ENCODE measurements at regions not wholly inside any gene's neighbourhood (a gene's known extent, or its start where the extent isn't known, plus 50 kb on each side); places are given as distances from the start of the nearest gene placed in this dataset.

DNA sequence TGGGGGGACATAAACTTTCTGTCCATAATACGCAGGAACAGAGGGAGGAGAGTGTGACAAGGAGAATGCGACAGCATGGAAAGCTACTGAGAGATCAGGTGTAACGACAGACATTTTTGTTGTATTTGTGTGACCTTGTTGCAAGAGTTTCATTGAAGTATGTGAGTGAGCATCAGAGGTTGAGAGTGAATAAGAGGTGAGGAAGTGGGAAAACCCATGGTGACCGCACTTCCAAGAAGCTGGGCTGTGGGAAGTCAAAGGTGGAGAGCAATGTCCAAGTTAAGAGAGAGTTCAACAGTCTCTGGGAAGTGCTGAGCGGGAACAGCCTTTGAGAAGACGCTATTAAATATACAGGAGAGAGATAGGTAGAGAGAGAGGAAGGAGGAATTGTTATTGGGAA, 76.4 kb upstream of the PGRMC2 start:
- TF ChIP-seq, protein P1, sequence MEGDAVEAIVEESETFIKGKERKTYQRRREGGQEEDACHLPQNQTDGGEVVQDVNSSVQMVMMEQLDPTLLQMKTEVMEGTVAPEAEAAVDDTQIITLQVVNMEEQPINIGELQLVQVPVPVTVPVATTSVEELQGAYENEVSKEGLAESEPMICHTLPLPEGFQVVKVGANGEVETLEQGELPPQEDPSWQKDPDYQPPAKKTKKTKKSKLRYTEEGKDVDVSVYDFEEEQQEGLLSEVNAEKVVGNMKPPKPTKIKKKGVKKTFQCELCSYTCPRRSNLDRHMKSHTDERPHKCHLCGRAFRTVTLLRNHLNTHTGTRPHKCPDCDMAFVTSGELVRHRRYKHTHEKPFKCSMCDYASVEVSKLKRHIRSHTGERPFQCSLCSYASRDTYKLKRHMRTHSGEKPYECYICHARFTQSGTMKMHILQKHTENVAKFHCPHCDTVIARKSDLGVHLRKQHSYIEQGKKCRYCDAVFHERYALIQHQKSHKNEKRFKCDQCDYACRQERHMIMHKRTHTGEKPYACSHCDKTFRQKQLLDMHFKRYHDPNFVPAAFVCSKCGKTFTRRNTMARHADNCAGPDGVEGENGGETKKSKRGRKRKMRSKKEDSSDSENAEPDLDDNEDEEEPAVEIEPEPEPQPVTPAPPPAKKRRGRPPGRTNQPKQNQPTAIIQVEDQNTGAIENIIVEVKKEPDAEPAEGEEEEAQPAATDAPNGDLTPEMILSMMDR (IDR thresholded peaks at IDR 0.05) = no peak
- no peak for TF ChIP-seq EZH2 (IDR thresholded peaks at IDR 0.05; ENCODE audit: borderline replicate concordance, insufficient read depth, low read depth, low read length, poor library complexity, severe bottlenecking)
